ENCODE measurements at regions not wholly inside any gene's neighbourhood (a gene's known extent, or its start where the extent isn't known, plus 50 kb on each side); places are given as distances from the start of the nearest gene placed in this dataset.

GRCh38 chr1:9465640-9466039, 73.6 kb upstream of the SLC25A33 start:
- TF ChIP-seq STAT1 (conservative IDR thresholded peaks at IDR 0.05) (no peak), BCL11A (IDR thresholded peaks at IDR 0.05; ENCODE audit: low read depth, low read length) (no peak), CHD1 (IDR thresholded peaks at IDR 0.05; ENCODE audit: low read depth, low read length) (no peak), JUND (IDR thresholded peaks at IDR 0.05; ENCODE audit: low read depth, low read length) (no peak), ATF7 (IDR thresholded peaks at IDR 0.05; ENCODE audit: low read depth) (no peak)
- Histone ChIP-seq H3K4me2 (ENCODE audit: control insufficient read depth, insufficient read depth) (no peak overlapping the region), H3K9me3 (replicated peaks; ENCODE audit: control insufficient read depth, insufficient read depth, low read length) (no peaks in the 10 kb centered on the region), H3K79me2 (ENCODE audit: control insufficient read depth, insufficient read depth, low read length) (no peaks in the 10 kb centered on the region), H3K4me3 (no peak overlapping the region), H3K27ac (ENCODE audit: control insufficient read depth, insufficient read depth) (no peak overlapping the region), H2AFZ (ENCODE audit: control insufficient read depth, low read depth, low read length) (no peak overlapping the region), H3K36me3 (ENCODE audit: control insufficient read depth in 2 of 2, insufficient read depth in 2 of 2, low read length in 1 of 2) (no peaks in the 10 kb centered on the region), H3K4me1 (ENCODE audit: control insufficient read depth, insufficient read depth, low read length) (no peaks in the 10 kb centered on the region), H4K20me1 (ENCODE audit: control insufficient read depth, insufficient read depth) (no peaks in the 10 kb centered on the region), H3K27me3 (replicated peaks in 1 of 2; ENCODE audit: control insufficient read depth in 2 of 2, insufficient read depth in 2 of 2, low read length in 1 of 2) (no peaks in the 10 kb centered on the region; a peak in 2 of 4 replicates), H3K9ac (ENCODE audit: control insufficient read depth, insufficient read depth, low read length) (no peak overlapping the region)
- intact Hi-C loops (cut with micrococcal nuclease; ENCODE audit: unreplicated experiment) = no loop called here
- ChIA-PET CTCF (no interaction called here), RAD21 (ENCODE audit: unreplicated experiment) (interaction anchor here (0.6 kb wide), 1 partner anchor 59 kb away, joined by 4 read pairs; no protein-coding TSS in a partner anchor), SMC1A (ENCODE audit: uncharacterized antibody, unreplicated experiment) (no interaction called here), POLR2A (no interaction called here)
- DNase-seq (ENCODE audit: low read depth, low spot score) = no peak
- in situ Hi-C loops (cut with MboI) = no loop called here
- WGBS (ENCODE audit: insufficient coverage, insufficient replicate concordance, low lambda C conversion rate, missing lambda C conversion rate) = 43% methylated on average over 9 of the region's 9 CpGs
- no TSS peak for BruUV-seq (replicated peaks)
- ATAC-seq = no peak
- no peak for FAIRE-seq

- FAIRE-seq (no peak), ATAC-seq (no peak), DNase-seq (ENCODE audit: low read depth, low spot score) (no peak)
- Histone ChIP-seq H3K9ac (ENCODE audit: control insufficient read depth, insufficient read depth, low read length) (no peak overlapping the region), H2AFZ (ENCODE audit: control insufficient read depth, low read depth, low read length) (no peak overlapping the region), H3K27ac (ENCODE audit: control insufficient read depth, insufficient read depth) (no peak overlapping the region), H3K79me2 (ENCODE audit: control insufficient read depth, insufficient read depth, low read length) (no peaks in the 10 kb centered on the region), H3K4me3 (no peak overlapping the region), H4K20me1 (ENCODE audit: control insufficient read depth, insufficient read depth) (no peaks in the 10 kb centered on the region), H3K4me1 (ENCODE audit: control insufficient read depth, insufficient read depth, low read length) (no peaks in the 10 kb centered on the region), H3K4me2 (ENCODE audit: control insufficient read depth, insufficient read depth) (no peak overlapping the region), H3K36me3 (ENCODE audit: control insufficient read depth in 2 of 2, insufficient read depth in 2 of 2, low read length in 1 of 2) (no peaks in the 10 kb centered on the region), H3K9me3 (replicated peaks; ENCODE audit: control insufficient read depth, insufficient read depth, low read length) (no peaks in the 10 kb centered on the region), H3K27me3 (replicated peaks in 1 of 2; ENCODE audit: control insufficient read depth in 2 of 2, insufficient read depth in 2 of 2, low read length in 1 of 2) (no peaks in the 10 kb centered on the region; a peak in 2 of 4 replicates)
- RAD21 ChIA-PET (ENCODE audit: unreplicated experiment) = no interaction called here
- POLR2A ChIA-PET = no interaction called here
- WGBS (ENCODE audit: insufficient coverage, insufficient replicate concordance, low lambda C conversion rate, missing lambda C conversion rate) = 49% methylated on average over 29 of the region's 29 CpGs
- BruUV-seq (replicated peaks) = no TSS peak
- intact Hi-C loops (cut with micrococcal nuclease; ENCODE audit: unreplicated experiment) (no loop called here), in situ Hi-C loops (cut with MboI) (no loop called here)
- SMC1A ChIA-PET (ENCODE audit: uncharacterized antibody, unreplicated experiment) = interaction anchor here (1.3 kb wide), 1 partner anchor 178 kb away, joined by 7 read pairs; no protein-coding TSS in a partner anchor
- TF ChIP-seq ZSCAN29 (IDR thresholded peaks at IDR 0.05) (no peak), SREBF1 (IDR thresholded peaks at IDR 0.05; ENCODE audit: low read length) (no peak), WRNIP1 (IDR thresholded peaks at IDR 0.05; ENCODE audit: borderline replicate concordance, low read depth, low read length) (no peak), IKZF1 (conservative IDR thresholded peaks at IDR 0.05) (no peak), FOXM1 (IDR thresholded peaks at IDR 0.05; ENCODE audit: low read depth, low read length) (no peak), PAX5 (IDR thresholded peaks at IDR 0.05; ENCODE audit: borderline replicate concordance, low read depth, low read length) (no peak), SIX5 (IDR thresholded peaks at IDR 0.05; ENCODE audit: low read depth, low read length, severe bottlenecking) (no peak), BCLAF1 (IDR thresholded peaks at IDR 0.05) (no peak), BACH1 (IDR thresholded peaks at IDR 0.05; ENCODE audit: borderline replicate concordance) (no peak), CHD1 (IDR thresholded peaks at IDR 0.05; ENCODE audit: low read depth, low read length) (no peak)
- CTCF ChIA-PET = interaction anchor here (1.2 to 1.8 kb wide), 2 partner anchors 12 to 178 kb away, joined by 4 to 7 read pairs; no protein-coding TSS in a partner anchor
These were observed 72.2 kb upstream of the SLC25A33 start for GRCh38 chr1:9466780-9467758.
